ENCODE measurements at regions not wholly inside any gene's neighbourhood (a gene's known extent, or its start where the extent isn't known, plus 50 kb on each side); places are given as distances from the start of the nearest gene placed in this dataset.

GRCh38 chr1:182263706-182264105 lies 127.9 kb downstream of the GLUL start:
- Histone ChIP-seq H3K79me2 (ENCODE audit: low read length) (no peaks in the 10 kb centered on the region), H2AFZ (ENCODE audit: low read length) (no peak overlapping the region), H3K9ac (ENCODE audit: low read length) (no peak overlapping the region), H3K9me3 (replicated peaks; ENCODE audit: insufficient read depth, low read length) (no peaks in the 10 kb centered on the region), H3K27me3 (replicated peaks; ENCODE audit: insufficient read depth, low read length) (no peaks in the 10 kb centered on the region), H3K4me3 (ENCODE audit: low read length) (no peak overlapping the region), H4K20me1 (ENCODE audit: insufficient read depth, low read length) (no peaks in the 10 kb centered on the region), H3K9me2 (replicated peaks; ENCODE audit: insufficient read depth, low read length) (no peaks in the 10 kb centered on the region), H3F3A (ENCODE audit: insufficient read depth, low read length) (peaks cover 16% of the 10 kb centered on the region), H3K36me3 (replicated peaks; ENCODE audit: insufficient read depth, low read length) (no peaks in the 10 kb centered on the region), H3K4me1 (ENCODE audit: low read length) (peaks cover 28% of the 10 kb centered on the region), H3K27ac (ENCODE audit: low read length) (no peak overlapping the region), H3K4me2 (ENCODE audit: low read depth, low read length) (no peak overlapping the region)
- DNase-seq, result no peak
- TF ChIP-seq CTCF (IDR thresholded peaks at IDR 0.05; ENCODE audit: low read length), result no peak
- TF ChIP-seq EZH2phosphoT487 (IDR thresholded peaks at IDR 0.05; ENCODE audit: low read length), result no peak
- TF ChIP-seq EZH2 (optimal IDR thresholded peaks at IDR 0.05; ENCODE audit: low read depth, low read length), result no peak

DNA sequence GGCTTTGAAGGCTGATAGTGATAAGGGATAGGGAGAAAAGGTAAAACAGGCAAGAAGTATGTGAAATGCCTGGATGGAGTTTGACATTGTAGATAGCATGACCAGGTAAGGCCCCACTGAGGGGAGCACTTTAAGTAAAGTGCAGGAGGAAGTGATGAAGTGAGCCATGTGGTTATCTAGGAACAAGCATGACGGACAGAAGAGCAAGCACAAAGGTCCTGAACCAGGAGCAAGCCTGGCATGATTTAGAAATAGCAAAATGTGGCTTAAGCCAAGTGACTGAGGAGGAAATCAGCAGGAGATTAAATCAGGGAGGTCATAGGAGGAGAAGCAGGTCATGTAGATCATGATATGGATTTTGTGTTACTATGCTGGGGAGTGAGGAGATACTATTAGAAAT lies 129.2 kb downstream of the GLUL start:
- Histone ChIP-seq H3K79me2 (ENCODE audit: low read length) (no peaks in the 10 kb centered on the region), H2AFZ (ENCODE audit: low read length) (no peak overlapping the region), H3K4me2 (ENCODE audit: low read depth, low read length) (no peak overlapping the region), H3K36me3 (replicated peaks; ENCODE audit: insufficient read depth, low read length) (no peaks in the 10 kb centered on the region), H3F3A (ENCODE audit: insufficient read depth, low read length) (peaks cover 16% of the 10 kb centered on the region), H3K9ac (ENCODE audit: low read length) (no peak overlapping the region), H3K9me2 (replicated peaks; ENCODE audit: insufficient read depth, low read length) (no peaks in the 10 kb centered on the region), H3K4me1 (ENCODE audit: low read length) (peaks cover 28% of the 10 kb centered on the region), H4K20me1 (ENCODE audit: insufficient read depth, low read length) (no peaks in the 10 kb centered on the region), H3K9me3 (replicated peaks; ENCODE audit: insufficient read depth, low read length) (no peaks in the 10 kb centered on the region), H3K27me3 (replicated peaks; ENCODE audit: insufficient read depth, low read length) (no peaks in the 10 kb centered on the region), H3K27ac (ENCODE audit: low read length) (no peak overlapping the region), H3K4me3 (ENCODE audit: low read length) (no peak overlapping the region)
- TF ChIP-seq EZH2 (optimal IDR thresholded peaks at IDR 0.05; ENCODE audit: low read depth, low read length) (no peak), CTCF (IDR thresholded peaks at IDR 0.05; ENCODE audit: low read length) (no peak), EZH2phosphoT487 (IDR thresholded peaks at IDR 0.05; ENCODE audit: low read length) (no peak)
- DNase-seq, result no peak

- H3K9ac ChIP-seq (ENCODE audit: low read length), result no peak overlapping the region
- no peak overlapping the region for H3K4me2 ChIP-seq (ENCODE audit: low read depth, low read length)
- H3K4me1 ChIP-seq (ENCODE audit: low read length), result peaks cover 28% of the 10 kb centered on the region
- no peaks in the 10 kb centered on the region for H3K27me3 ChIP-seq (replicated peaks; ENCODE audit: insufficient read depth, low read length)
- no peaks in the 10 kb centered on the region for H3K36me3 ChIP-seq (replicated peaks; ENCODE audit: insufficient read depth, low read length)
- no peaks in the 10 kb centered on the region for H4K20me1 ChIP-seq (ENCODE audit: insufficient read depth, low read length)
- H3K79me2 ChIP-seq (ENCODE audit: low read length), result no peaks in the 10 kb centered on the region
- H2AFZ ChIP-seq (ENCODE audit: low read length), result no peak overlapping the region
- no peaks in the 10 kb centered on the region for H3K9me3 ChIP-seq (replicated peaks; ENCODE audit: insufficient read depth, low read length)
- H3K4me3 ChIP-seq (ENCODE audit: low read length), result no peak overlapping the region
- peak overlapping the region; percentile 53; the same call in 1 of the 2 replicates for H3K27ac ChIP-seq (ENCODE audit: low read length)
- H3F3A ChIP-seq (ENCODE audit: insufficient read depth, low read length), result peaks cover 16% of the 10 kb centered on the region
- no peaks in the 10 kb centered on the region for H3K9me2 ChIP-seq (replicated peaks; ENCODE audit: insufficient read depth, low read length)
- peak; percentile 84 for DNase-seq
- TF ChIP-seq EZH2phosphoT487 (IDR thresholded peaks at IDR 0.05; ENCODE audit: low read length), result no peak
- no peak for TF ChIP-seq CTCF (IDR thresholded peaks at IDR 0.05; ENCODE audit: low read length)
- TF ChIP-seq EZH2 (optimal IDR thresholded peaks at IDR 0.05; ENCODE audit: low read depth, low read length), result no peak
These were observed 129.9 kb downstream of the GLUL start for GRCh38 chr1:182261655-182262054.

Measured in MM.1S (cell line).